NCI-H128 (cell line): ENCODE measurements at regions not wholly inside any gene's neighbourhood (a gene's known extent, or its start where the extent isn't known, plus 50 kb on each side); places are given as distances from the start of the nearest gene placed in this dataset.
"Not testable (repeated sequence)": the region's sequence is repeated elsewhere in the genome, so short reads cannot be mapped to it uniquely, and the experiment has no call there.

Experiments used
- DNase-seq: peaks from one replicate; lab custom pipeline; 2025; ENCODE audit not compliant: unreplicated experiment; lab: John Stamatoyannopoulos, UW

DNA sequence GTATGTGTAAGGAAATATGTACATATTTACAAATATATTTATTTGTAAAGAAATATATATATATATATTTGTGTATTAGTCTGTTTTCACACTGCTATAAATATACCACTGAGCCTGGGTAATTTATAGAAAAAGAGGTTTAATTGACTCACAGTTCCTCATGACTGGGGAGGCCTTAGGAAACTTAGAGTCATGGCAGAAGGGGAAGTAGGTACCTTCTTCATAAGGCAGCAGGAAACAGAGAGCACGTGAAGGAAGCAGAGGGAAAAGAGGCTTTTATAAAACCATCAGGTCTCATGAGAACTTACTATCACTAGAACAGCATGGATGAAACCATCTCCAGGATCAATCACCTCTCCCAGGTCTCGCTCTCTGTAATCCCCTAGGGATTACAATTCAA is 644.5 kb upstream of the HS3ST5 start:
- DNase-seq: no peak

GRCh38 chr6:114955363-114955762 is 612.5 kb upstream of the HS3ST5 start:
- DNase-seq: no peak

DNA sequence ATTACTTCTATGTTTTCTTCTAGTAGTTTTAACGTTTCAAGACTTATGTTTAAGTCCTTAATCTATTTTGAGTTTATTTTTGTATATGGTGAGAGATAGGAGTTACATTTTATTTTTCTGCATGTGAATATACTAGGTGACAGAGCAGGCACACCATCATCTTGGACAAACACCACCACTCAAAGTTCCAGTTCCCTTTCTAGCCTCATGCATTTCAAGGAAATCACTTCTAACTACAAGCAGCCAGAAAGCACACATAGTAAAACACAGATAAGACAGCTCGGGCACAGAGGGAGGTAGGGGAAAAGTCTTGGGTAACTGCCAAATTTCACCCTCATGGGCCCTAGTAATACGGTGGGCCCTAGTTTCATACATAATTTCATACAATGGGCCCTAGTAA is 609.4 kb upstream of the HS3ST5 start:
- no peak for DNase-seq

DNA sequence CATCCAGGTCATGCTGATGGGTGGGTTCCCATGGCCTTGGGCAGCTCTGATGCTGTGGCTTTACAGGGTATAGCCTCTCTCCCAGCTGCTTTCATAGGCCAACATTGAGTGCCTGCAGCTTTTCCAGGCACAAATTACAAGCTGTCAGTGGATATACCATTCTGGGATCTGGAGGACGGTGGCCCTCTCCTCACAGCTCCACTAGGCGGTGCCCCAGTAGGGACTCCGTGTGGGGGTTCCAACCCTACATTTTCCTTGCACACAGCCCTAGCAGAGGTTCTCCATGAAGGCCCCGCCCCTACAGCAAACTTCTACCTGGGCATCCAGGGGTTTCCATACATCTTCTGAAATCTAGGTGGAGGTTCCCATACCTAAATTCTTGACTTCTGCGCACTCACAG is 602.6 kb upstream of the HS3ST5 start:
- no peak for DNase-seq

GRCh38 chr6:114941078-114941477 is 598.3 kb upstream of the HS3ST5 start:
- DNase-seq: no peak

DNA sequence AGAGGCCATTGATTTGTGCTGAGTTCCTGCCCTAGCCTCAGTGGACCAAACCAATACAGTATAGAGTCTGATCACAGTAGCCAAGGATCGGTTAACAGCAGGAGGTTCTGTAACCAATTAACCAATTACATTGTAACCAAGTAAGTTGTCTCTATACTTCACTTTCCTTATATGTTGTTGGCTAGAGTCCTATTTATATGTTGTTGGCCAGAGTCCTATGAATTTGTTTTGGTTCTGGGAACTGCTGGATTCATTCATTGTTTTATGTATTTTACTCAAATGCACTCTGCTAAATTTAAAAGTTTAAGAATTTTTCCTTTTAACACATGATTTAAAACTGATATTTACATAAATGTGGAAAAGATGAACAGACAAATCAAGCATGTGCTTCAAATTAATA is 597.4 kb upstream of the HS3ST5 start:
- no peak for DNase-seq

GRCh38 chr6:114939630-114940029 is 596.8 kb upstream of the HS3ST5 start:
- no peak for DNase-seq

- no peak for DNase-seq
Observed at GRCh38 chr6:114936080-114936479, 593.3 kb upstream of the HS3ST5 start.

GRCh38 chr6:114934079-114934478 is 591.3 kb upstream of the HS3ST5 start:
- DNase-seq: no peak

DNA sequence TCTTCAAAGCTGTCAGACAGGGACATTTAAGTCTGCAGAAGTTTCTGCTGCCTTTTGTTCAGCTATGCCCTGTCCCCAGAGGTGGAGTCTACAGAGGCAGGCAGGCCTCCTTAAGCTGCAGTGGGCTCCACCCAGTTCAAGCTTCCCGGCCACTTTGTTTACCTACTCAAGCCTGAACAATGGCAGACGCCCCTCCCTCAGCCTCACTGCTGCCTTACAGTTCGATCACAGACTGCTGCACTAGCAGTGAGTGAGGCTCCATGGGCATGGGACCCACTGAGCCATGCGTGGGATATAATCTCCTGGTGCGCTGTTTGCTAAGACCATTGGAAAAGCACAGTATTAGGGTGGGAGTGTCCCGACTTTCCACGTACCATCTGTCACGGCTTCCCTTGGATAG is 585.9 kb upstream of the HS3ST5 start:
- DNase-seq: not testable (repeated sequence)

DNA sequence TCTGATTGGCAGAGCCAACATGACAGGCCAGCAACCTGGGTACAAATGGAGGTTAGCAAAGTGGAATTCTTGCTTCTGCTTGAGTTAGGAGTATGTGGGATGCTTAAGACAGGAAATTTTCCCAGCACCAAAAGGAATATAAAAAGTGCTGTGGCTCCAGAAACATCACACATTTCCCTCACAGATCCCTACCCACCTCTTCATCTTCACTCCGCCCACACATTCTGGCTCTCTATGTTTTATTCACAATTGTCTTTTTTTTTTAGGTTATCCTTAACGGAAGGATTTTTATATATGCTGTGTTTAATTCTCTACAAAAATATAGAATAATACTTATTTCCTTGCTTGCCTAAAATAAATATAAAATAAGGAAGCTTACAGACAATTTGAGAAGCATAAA is 563.3 kb upstream of the HS3ST5 start:
- DNase-seq: no peak

GRCh38 chr6:114897536-114897935 is 554.7 kb upstream of the HS3ST5 start:
- DNase-seq: no peak

GRCh38 chr6:114892211-114892610 is 549.4 kb upstream of the HS3ST5 start:
- no peak for DNase-seq

GRCh38 chr6:114888241-114888640 is 545.4 kb upstream of the HS3ST5 start:
- no peak for DNase-seq

GRCh38 chr6:114886670-114887436 is 544.0 kb upstream of the HS3ST5 start:
- no peak for DNase-seq

DNA sequence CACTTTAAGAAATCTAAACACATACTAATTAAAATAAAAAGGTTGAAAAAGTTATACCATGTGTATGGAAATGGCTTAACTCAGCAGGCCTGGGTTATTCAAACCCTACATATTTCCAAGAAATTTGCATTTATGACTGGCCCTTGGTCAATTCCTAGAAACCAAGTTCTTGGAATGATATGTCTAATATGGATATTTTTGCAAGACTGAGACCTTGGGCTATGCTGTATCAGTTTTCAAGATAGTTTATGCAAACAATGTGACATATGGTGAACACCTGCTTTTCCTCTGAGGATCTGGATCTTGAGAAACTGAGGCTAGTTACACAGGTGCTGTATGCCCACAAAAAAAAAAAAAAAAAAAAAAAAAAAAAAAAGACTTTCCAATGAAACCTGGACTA is 536.9 kb upstream of the HS3ST5 start:
- DNase-seq: no peak

GRCh38 chr6:114878091-114878490 is 535.3 kb upstream of the HS3ST5 start:
- no peak for DNase-seq

GRCh38 chr6:114874410-114874809 is 531.6 kb upstream of the HS3ST5 start:
- DNase-seq: no peak

GRCh38 chr6:114865506-114865905 is 522.7 kb upstream of the HS3ST5 start:
- DNase-seq: not testable (repeated sequence)

DNA sequence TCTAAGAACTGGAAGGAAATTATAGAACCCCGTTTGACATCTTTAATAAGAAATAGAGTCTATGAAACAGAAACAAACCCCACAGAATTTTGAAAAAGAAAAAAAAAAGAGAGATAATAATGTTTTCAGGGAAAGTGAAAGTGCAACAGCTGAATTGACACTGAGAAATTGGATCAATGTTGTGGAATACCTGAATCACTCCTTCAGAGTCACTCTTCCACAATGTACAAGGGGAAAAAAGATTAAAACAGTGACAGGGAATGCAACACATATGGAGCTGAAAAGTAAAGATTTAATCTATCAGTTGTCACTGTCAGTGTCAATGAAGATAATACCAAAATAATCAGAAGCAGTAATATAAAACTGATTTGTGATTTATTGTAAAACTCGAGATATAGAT is 520.8 kb upstream of the HS3ST5 start:
- no peak for DNase-seq

- no peak for DNase-seq
Observed at GRCh38 chr6:114862819-114863218, 520.0 kb upstream of the HS3ST5 start.

GRCh38 chr6:114862064-114862463 is 519.2 kb upstream of the HS3ST5 start:
- no peak for DNase-seq

GRCh38 chr6:114844359-114844758 is 501.5 kb upstream of the HS3ST5 start:
- DNase-seq: no peak
